Mammary epithelial cell (primary cell): ENCODE measurements at regions not wholly inside any gene's neighbourhood (a gene's known extent, or its start where the extent isn't known, plus 50 kb on each side); places are given as distances from the start of the nearest gene placed in this dataset.

Experiments used
- EZH2 ChIP-seq: IDR thresholded peaks from 2 replicates; pipeline ENCODE4 v1.6.1; 2012; ENCODE audit warnings: low read length, inconsistent platforms, borderline replicate concordance
- TF ChIP-seq, protein P1 (sequence below), 2 donors: IDR thresholded peaks in 1 of 2; conservative IDR thresholded peaks in 1 of 2; 2 replicates each; pipeline ENCODE4 v1.5.1; 2011 to 2012; ENCODE audit warnings: inconsistent platforms in 2 of 2, low read length in 2 of 2, mild to moderate bottlenecking in 2 of 2, control low read depth in 1 of 2, low read depth in 1 of 2; ENCODE audit not compliant: insufficient read depth in 1 of 2; ENCODE audit errors: extremely low read depth in 1 of 2

- TF ChIP-seq, protein P1, sequence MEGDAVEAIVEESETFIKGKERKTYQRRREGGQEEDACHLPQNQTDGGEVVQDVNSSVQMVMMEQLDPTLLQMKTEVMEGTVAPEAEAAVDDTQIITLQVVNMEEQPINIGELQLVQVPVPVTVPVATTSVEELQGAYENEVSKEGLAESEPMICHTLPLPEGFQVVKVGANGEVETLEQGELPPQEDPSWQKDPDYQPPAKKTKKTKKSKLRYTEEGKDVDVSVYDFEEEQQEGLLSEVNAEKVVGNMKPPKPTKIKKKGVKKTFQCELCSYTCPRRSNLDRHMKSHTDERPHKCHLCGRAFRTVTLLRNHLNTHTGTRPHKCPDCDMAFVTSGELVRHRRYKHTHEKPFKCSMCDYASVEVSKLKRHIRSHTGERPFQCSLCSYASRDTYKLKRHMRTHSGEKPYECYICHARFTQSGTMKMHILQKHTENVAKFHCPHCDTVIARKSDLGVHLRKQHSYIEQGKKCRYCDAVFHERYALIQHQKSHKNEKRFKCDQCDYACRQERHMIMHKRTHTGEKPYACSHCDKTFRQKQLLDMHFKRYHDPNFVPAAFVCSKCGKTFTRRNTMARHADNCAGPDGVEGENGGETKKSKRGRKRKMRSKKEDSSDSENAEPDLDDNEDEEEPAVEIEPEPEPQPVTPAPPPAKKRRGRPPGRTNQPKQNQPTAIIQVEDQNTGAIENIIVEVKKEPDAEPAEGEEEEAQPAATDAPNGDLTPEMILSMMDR (conservative IDR thresholded peaks at IDR 0.05 in 1 of 2, IDR thresholded peaks at IDR 0.05 in 1 of 2; ENCODE audit: extremely low read depth in 1 of 2, insufficient read depth in 1 of 2, low read depth in 1 of 2, low read length in 2 of 2), result no peak
- TF ChIP-seq EZH2, result no peak
These were observed 365.2 kb upstream of the AGTR1 start for GRCh38 chr3:148332509-148332908.
